Glutamatergic neuron (in vitro differentiated cells): ENCODE measurements at regions not wholly inside any gene's neighbourhood (a gene's known extent, or its start where the extent isn't known, plus 50 kb on each side); places are given as distances from the start of the nearest gene placed in this dataset.
"Not testable (repeated sequence)": the region's sequence is repeated elsewhere in the genome, so short reads cannot be mapped to it uniquely, and the experiment has no call there.

Source experiments
- DNase-seq: peaks from one replicate; pipeline ENCODE4 v3.0.0; 2022
- H3K27ac Mint-ChIP-seq: one replicate; pipeline ENCODE4 v1.8.0; 2020; ENCODE audit warnings: mild to moderate bottlenecking, mixed read lengths, inconsistent platforms; ENCODE audit not compliant: unreplicated experiment
- H3K27me3 Mint-ChIP-seq: one replicate; pipeline ENCODE4 v1.8.0; 2020; ENCODE audit warnings: mild to moderate bottlenecking, moderate library complexity, mixed read lengths, inconsistent platforms; ENCODE audit not compliant: unreplicated experiment
- H3K36me3 Mint-ChIP-seq: one replicate; pipeline ENCODE4 v1.8.0; 2020; ENCODE audit warnings: mild to moderate bottlenecking, mixed read lengths, inconsistent platforms; ENCODE audit not compliant: unreplicated experiment
- H3K4me1 Mint-ChIP-seq: one replicate; pipeline ENCODE4 v1.8.0; 2020; ENCODE audit warnings: mild to moderate bottlenecking, low read depth, mixed read lengths, inconsistent platforms; ENCODE audit not compliant: unreplicated experiment
- H3K4me3 Mint-ChIP-seq: one replicate; pipeline ENCODE4 v1.8.0; 2020; ENCODE audit warnings: mild to moderate bottlenecking, mixed read lengths, inconsistent platforms; ENCODE audit not compliant: unreplicated experiment
- H3K9me3 Mint-ChIP-seq: one replicate; pipeline ENCODE4 v1.8.0; 2020; ENCODE audit warnings: mild to moderate bottlenecking, moderate library complexity, mixed read lengths, inconsistent platforms; ENCODE audit not compliant: unreplicated experiment
- TF ChIP-seq, protein P1 (sequence below): fragments of 200-600 bp; sonication (generic); IDR thresholded peaks from one replicate; pipeline ENCODE4 v1.5.0; 2021; ENCODE audit not compliant: partially characterized antibody, unreplicated experiment

GRCh38 chr11:90614318-90614717 lies 391.5 kb upstream of the CHORDC1 start:
- Mint-ChIP-seq H3K27ac (no peak overlapping the region), H3K4me1 (peaks cover 2% of the 10 kb centered on the region), H3K27me3 (no peaks in the 10 kb centered on the region), H3K9me3 (no peaks in the 10 kb centered on the region), H3K36me3 (no peaks in the 10 kb centered on the region), H3K4me3 (no peak overlapping the region)
- TF ChIP-seq, protein P1, sequence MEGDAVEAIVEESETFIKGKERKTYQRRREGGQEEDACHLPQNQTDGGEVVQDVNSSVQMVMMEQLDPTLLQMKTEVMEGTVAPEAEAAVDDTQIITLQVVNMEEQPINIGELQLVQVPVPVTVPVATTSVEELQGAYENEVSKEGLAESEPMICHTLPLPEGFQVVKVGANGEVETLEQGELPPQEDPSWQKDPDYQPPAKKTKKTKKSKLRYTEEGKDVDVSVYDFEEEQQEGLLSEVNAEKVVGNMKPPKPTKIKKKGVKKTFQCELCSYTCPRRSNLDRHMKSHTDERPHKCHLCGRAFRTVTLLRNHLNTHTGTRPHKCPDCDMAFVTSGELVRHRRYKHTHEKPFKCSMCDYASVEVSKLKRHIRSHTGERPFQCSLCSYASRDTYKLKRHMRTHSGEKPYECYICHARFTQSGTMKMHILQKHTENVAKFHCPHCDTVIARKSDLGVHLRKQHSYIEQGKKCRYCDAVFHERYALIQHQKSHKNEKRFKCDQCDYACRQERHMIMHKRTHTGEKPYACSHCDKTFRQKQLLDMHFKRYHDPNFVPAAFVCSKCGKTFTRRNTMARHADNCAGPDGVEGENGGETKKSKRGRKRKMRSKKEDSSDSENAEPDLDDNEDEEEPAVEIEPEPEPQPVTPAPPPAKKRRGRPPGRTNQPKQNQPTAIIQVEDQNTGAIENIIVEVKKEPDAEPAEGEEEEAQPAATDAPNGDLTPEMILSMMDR, result no peak
- no peak for DNase-seq

GRCh38 chr11:90613037-90613436 lies 390.2 kb upstream of the CHORDC1 start:
- not testable (repeated sequence) for H3K27ac Mint-ChIP-seq, H3K4me3 Mint-ChIP-seq, H3K27me3 Mint-ChIP-seq, H3K4me1 Mint-ChIP-seq, H3K9me3 Mint-ChIP-seq, DNase-seq, H3K36me3 Mint-ChIP-seq

DNA sequence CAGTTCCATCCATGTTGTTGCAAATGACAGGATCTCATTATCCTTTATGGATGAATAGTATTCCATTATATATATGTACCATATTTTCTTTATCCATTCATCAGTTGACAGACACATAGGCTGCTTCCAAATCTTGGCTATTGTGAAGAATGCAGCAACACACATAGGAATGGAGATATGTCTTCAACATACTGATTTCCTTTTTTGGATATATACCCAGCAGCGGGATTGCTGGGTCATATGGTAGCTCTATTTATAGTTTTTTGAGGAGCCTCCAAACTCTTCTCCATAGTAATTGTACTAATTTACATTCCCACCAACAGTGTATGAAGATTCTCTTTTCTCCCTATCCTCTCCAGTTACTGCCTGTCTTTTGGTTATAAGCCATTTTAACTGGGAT lies 383.9 kb upstream of the CHORDC1 start:
- peaks cover 7% of the 10 kb centered on the region for H3K4me1 Mint-ChIP-seq
- DNase-seq, result no peak

GRCh38 chr11:90601261-90601660 lies 378.4 kb upstream of the CHORDC1 start:
- H3K27me3 Mint-ChIP-seq, result no peaks in the 10 kb centered on the region
- no peak for DNase-seq

More for the DNA sequence above, 383.9 kb upstream of the CHORDC1 start:
- TF ChIP-seq, protein P1, result no peak
- Mint-ChIP-seq H3K36me3 (peaks cover 7% of the 10 kb centered on the region), H3K9me3 (no peaks in the 10 kb centered on the region), H3K4me3 (no peak overlapping the region), H3K27me3 (no peaks in the 10 kb centered on the region), H3K27ac (no peak overlapping the region)

DNA sequence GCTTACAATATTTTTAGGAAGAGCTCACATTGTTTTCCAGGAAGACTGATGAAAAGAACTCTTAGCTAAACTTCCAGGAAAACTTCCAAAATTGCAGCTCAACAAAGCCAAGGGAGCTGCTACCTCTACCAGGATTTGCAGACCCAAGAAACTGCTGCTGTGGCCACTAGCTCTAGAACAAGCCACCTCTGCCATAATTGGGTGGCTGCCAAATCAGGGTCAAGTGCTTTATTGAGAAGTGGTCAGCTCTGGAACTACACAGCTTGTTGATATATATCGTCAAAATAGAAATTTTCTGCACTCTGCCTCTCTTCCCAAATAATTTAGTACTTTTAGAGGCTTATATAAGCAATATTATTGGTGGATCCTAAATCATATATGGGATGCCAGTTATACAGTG lies 371.8 kb upstream of the CHORDC1 start:
- TF ChIP-seq, protein P1, result no peak
- H3K27ac Mint-ChIP-seq, result no peak overlapping the region
- H3K9me3 Mint-ChIP-seq, result no peaks in the 10 kb centered on the region
- no peak overlapping the region for H3K4me3 Mint-ChIP-seq
- DNase-seq, result no peak
- peaks cover 2% of the 10 kb centered on the region for H3K27me3 Mint-ChIP-seq
- H3K4me1 Mint-ChIP-seq, result peaks cover 2% of the 10 kb centered on the region
- H3K36me3 Mint-ChIP-seq, result no peaks in the 10 kb centered on the region

More at GRCh38 chr11:90601261-90601660, 378.4 kb upstream of the CHORDC1 start:
- Mint-ChIP-seq H3K36me3 (peaks cover 7% of the 10 kb centered on the region), H3K4me3 (no peak overlapping the region), H3K4me1 (peaks cover 2% of the 10 kb centered on the region), H3K27ac (no peak overlapping the region), H3K9me3 (no peaks in the 10 kb centered on the region)
- TF ChIP-seq, protein P1, result no peak

DNA sequence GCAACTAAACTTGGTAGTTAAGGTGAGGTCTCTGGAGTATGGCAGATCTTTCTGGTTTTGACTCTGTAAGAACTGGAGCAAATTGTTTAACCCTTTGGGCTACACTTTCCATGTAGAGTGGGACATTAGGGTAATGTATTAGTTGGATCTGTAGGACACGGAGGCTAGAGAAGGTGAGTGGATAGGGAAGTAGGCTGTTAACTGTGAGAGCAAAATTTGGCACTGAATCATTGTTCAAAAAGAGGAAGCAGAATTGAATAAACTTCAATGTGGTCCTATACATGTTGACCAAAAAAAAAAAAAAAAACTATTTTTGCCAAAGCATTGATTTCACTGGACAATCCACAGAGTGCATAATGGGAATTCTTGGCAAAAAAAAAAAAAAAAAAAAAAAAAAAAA lies 370.2 kb upstream of the CHORDC1 start:
- H3K36me3 Mint-ChIP-seq, result no peaks in the 10 kb centered on the region
- no peak for DNase-seq
- no peak overlapping the region for H3K27ac Mint-ChIP-seq
- no peaks in the 10 kb centered on the region for H3K9me3 Mint-ChIP-seq
- peaks cover 2% of the 10 kb centered on the region for H3K4me1 Mint-ChIP-seq
- H3K4me3 Mint-ChIP-seq, result no peak overlapping the region
- TF ChIP-seq, protein P1, result no peak
- peaks cover 2% of the 10 kb centered on the region for H3K27me3 Mint-ChIP-seq
